ENCODE measurements at regions not wholly inside any gene's neighbourhood (a gene's known extent, or its start where the extent isn't known, plus 50 kb on each side); places are given as distances from the start of the nearest gene placed in this dataset.

DNA sequence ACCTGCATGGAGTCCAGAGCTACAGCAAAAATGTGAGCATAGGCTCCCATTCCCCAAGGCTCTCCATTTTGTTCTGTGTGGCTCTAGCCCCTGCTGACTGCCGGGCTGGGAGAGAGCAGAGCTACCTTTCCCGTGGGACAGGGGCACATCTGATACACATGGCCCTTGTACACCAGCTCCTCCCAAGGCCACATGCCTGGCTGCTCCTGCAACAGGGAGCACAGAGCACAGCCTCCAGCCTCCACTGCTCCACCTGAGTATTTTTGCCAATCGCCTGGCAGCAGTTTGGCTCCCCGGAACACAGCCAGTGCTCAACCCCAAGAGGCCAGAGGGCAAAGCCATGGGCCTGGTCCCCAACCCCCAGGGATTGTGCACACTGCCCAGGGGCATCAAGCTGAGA is 146.5 kb downstream of the CHD1L start:
- POLR2A ChIA-PET, result no interaction called here
- H3K4me3 ChIP-seq, result no peak overlapping the region
- 8% methylated on average over 3 of the region's 4 CpGs for WGBS (ENCODE audit: missing lambda C conversion rate)
- DNase-seq (ENCODE audit: low read depth in 1 of 2, low spot score in 1 of 2) (no peak), ATAC-seq (no peak; a peak in 1 of 6 replicates), FAIRE-seq (no peak)
- TF ChIP-seq, protein P1, sequence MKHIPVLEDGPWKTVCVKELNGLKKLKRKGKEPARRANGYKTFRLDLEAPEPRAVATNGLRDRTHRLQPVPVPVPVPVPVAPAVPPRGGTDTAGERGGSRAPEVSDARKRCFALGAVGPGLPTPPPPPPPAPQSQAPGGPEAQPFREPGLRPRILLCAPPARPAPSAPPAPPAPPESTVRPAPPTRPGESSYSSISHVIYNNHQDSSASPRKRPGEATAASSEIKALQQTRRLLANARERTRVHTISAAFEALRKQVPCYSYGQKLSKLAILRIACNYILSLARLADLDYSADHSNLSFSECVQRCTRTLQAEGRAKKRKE (CRISPR knock-in tag; IDR thresholded peaks at IDR 0.05; ENCODE audit: low read depth), result no peak
- TF ChIP-seq, protein P2, sequence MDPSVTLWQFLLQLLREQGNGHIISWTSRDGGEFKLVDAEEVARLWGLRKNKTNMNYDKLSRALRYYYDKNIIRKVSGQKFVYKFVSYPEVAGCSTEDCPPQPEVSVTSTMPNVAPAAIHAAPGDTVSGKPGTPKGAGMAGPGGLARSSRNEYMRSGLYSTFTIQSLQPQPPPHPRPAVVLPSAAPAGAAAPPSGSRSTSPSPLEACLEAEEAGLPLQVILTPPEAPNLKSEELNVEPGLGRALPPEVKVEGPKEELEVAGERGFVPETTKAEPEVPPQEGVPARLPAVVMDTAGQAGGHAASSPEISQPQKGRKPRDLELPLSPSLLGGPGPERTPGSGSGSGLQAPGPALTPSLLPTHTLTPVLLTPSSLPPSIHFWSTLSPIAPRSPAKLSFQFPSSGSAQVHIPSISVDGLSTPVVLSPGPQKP (IDR thresholded peaks at IDR 0.05; ENCODE audit: low read depth, low read length), result no peak
- H3K9me3 ChIP-seq, result no peaks in the 10 kb centered on the region; the same call in 2 of the 3 replicates
- no peaks in the 10 kb centered on the region for H3K4me1 ChIP-seq
- no peak overlapping the region for H3K4me2 ChIP-seq
- CTCF ChIA-PET, result interaction anchor here (0.8 to 2.8 kb wide), 5 partner anchors 11 to 147 kb away, joined by 3 to 20 read pairs (median 4); partner anchors contain the start of gene CHD1L
- no peak overlapping the region for H3K27ac ChIP-seq

DNA sequence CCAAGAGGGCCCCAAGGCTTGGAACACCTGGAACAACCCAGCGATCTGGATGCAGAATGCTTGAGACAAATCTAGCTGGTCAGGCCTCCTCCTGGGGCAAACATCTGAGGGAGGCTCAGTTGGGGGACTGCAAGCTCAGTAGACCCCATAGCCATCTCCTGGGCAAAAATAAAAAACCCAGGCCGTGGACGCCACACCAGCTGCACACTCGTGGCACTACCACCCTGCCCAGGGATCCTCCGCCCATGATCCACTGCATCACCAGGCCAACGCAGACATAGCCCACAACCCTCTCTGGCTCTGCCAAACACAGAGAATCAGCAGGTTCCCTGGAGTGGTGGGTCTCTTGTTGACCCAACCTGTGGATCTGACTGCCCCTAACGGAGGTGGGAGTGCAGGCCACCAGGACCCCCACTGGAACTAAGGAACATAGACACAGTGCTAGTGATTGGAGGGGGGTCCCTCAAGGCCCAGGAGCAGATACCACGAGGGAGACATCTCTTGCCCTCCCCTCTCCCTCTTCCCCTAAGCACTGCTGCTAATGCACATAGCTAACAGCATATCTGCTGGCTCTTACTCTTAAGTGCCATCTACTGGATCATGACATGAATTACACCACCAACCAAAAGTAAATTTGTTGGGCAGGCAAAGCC is 147.2 kb downstream of the CHD1L start:
- peak; percentile 28 to 45 for DNase-seq (ENCODE audit: low read depth in 1 of 2, low spot score in 1 of 2)
- 39% methylated on average over 5 of the region's 8 CpGs for WGBS (ENCODE audit: missing lambda C conversion rate)
- H3K4me1 ChIP-seq, result no peaks in the 10 kb centered on the region
- ATAC-seq, result peak; percentile 78 to 85
- no peak overlapping the region for H3K27ac ChIP-seq
- H3K4me3 ChIP-seq, result no peak overlapping the region
- CTCF ChIA-PET, result interaction anchor here (0.6 to 2.8 kb wide), 11 partner anchors 11 to 148 kb away, joined by 3 to 20 read pairs (median 3); partner anchors contain the start of gene CHD1L
- TF ChIP-seq RAD21 (conservative IDR thresholded peaks at IDR 0.05 in 1 of 2, IDR thresholded peaks at IDR 0.05 in 1 of 2) (peak; percentile 40 to 61; a peak in 3 of 5 replicates), NPAS2 (CRISPR knock-in tag; IDR thresholded peaks at IDR 0.05; ENCODE audit: borderline replicate concordance) (no peak), RFX5 (IDR thresholded peaks at IDR 0.05) (no peak), EHF (CRISPR knock-in tag; IDR thresholded peaks at IDR 0.05) (no peak), HOXB13 (CRISPR knock-in tag; IDR thresholded peaks at IDR 0.05; ENCODE audit: low read depth) (no peak), CBX2 (IDR thresholded peaks at IDR 0.05; ENCODE audit: borderline replicate concordance, low read depth) (no peak), SMC3 (IDR thresholded peaks at IDR 0.05) (peak; percentile 32; the same call in 1 of the 3 replicates), FOXS1 (CRISPR knock-in tag; IDR thresholded peaks at IDR 0.05) (no peak), KDM1A (IDR thresholded peaks at IDR 0.05; ENCODE audit: low read depth) (no peak), GATA3 (IDR thresholded peaks at IDR 0.05; ENCODE audit: borderline replicate concordance) (no peak)
- TF ChIP-seq, protein P3, sequence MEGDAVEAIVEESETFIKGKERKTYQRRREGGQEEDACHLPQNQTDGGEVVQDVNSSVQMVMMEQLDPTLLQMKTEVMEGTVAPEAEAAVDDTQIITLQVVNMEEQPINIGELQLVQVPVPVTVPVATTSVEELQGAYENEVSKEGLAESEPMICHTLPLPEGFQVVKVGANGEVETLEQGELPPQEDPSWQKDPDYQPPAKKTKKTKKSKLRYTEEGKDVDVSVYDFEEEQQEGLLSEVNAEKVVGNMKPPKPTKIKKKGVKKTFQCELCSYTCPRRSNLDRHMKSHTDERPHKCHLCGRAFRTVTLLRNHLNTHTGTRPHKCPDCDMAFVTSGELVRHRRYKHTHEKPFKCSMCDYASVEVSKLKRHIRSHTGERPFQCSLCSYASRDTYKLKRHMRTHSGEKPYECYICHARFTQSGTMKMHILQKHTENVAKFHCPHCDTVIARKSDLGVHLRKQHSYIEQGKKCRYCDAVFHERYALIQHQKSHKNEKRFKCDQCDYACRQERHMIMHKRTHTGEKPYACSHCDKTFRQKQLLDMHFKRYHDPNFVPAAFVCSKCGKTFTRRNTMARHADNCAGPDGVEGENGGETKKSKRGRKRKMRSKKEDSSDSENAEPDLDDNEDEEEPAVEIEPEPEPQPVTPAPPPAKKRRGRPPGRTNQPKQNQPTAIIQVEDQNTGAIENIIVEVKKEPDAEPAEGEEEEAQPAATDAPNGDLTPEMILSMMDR (IDR thresholded peaks at IDR 0.05), result peak; percentile 53
- no peak overlapping the region for H3K4me2 ChIP-seq
- H3K9me3 ChIP-seq, result no peaks in the 10 kb centered on the region; the same call in 2 of the 3 replicates
- POLR2A ChIA-PET, result interaction anchor here (1.0 to 1.3 kb wide), 2 partner anchors 147 to 305 kb away, joined by 4 read pairs; partner anchors contain the start of gene CHD1L
- FAIRE-seq, result no peak

DNA sequence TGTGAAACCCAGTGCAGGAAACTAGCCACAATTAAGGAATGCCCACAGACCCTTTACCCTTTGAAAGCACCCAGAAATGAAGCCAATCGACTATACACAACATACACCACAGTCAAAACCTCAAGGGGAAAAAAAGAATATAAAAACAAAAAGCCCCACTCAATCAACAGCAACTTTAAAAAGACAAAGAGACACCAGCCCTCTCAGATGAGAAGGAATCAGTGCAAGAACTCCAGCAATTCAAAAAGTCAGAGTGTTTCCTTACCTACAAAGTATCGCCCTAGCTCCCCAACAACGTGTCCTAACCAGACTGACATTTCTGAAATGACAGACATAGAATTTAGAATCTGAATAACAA is 147.7 kb downstream of the CHD1L start:
- no peak for DNase-seq (ENCODE audit: low read depth in 1 of 2, low spot score in 1 of 2)
- CTCF ChIA-PET, result interaction anchor here (0.8 to 2.8 kb wide), 7 partner anchors 11 to 117 kb away, joined by 3 to 20 read pairs (median 3); no protein-coding TSS in a partner anchor
- Histone ChIP-seq H3K4me2 (no peak overlapping the region), H3K4me3 (no peak overlapping the region), H3K27ac (no peak overlapping the region), H3K4me1 (no peaks in the 10 kb centered on the region), H3K9me3 (no peaks in the 10 kb centered on the region; the same call in 2 of the 3 replicates)
- no peak for ATAC-seq
- 0% methylated on average over 3 of the region's 3 CpGs for WGBS (ENCODE audit: missing lambda C conversion rate)
- no peak for FAIRE-seq
- POLR2A ChIA-PET, result interaction anchor here (1.0 to 1.3 kb wide), 2 partner anchors 148 to 306 kb away, joined by 4 read pairs; partner anchors contain the start of gene CHD1L
- TF ChIP-seq, protein P4, sequence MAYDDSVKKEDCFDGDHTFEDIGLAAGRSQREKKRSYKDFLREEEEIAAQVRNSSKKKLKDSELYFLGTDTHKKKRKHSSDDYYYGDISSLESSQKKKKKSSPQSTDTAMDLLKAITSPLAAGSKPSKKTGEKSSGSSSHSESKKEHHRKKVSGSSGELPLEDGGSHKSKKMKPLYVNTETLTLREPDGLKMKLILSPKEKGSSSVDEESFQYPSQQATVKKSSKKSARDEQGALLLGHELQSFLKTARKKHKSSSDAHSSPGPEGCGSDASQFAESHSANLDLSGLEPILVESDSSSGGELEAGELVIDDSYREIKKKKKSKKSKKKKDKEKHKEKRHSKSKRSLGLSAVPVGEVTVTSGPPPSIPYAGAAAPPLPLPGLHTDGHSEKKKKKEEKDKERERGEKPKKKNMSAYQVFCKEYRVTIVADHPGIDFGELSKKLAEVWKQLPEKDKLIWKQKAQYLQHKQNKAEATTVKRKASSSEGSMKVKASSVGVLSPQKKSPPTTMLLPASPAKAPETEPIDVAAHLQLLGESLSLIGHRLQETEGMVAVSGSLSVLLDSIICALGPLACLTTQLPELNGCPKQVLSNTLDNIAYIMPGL (CRISPR knock-in tag; IDR thresholded peaks at IDR 0.05; ENCODE audit: borderline replicate concordance), result no peak
- no peak for TF ChIP-seq NR3C1 (IDR thresholded peaks at IDR 0.05)
- no peak for TF ChIP-seq SMC3 (IDR thresholded peaks at IDR 0.05)
- no peak for TF ChIP-seq FOSB (CRISPR knock-in tag; IDR thresholded peaks at IDR 0.05)
- TF ChIP-seq ESRRA (IDR thresholded peaks at IDR 0.05; ENCODE audit: borderline replicate concordance, low read length), result no peak
- TF ChIP-seq CHD4 (IDR thresholded peaks at IDR 0.05; ENCODE audit: borderline replicate concordance), result no peak
- no peak for TF ChIP-seq MYC (IDR thresholded peaks at IDR 0.05; ENCODE audit: borderline replicate concordance, low read length)
- TF ChIP-seq KDM1A (IDR thresholded peaks at IDR 0.05; ENCODE audit: low read depth), result no peak
- TF ChIP-seq EHF (CRISPR knock-in tag; IDR thresholded peaks at IDR 0.05), result no peak
- no peak for TF ChIP-seq MAFK (IDR thresholded peaks at IDR 0.05; ENCODE audit: partially characterized antibody)
- TF ChIP-seq POLR2AphosphoS2 (conservative IDR thresholded peaks at IDR 0.05; ENCODE audit: low read length), result no peak
- TF ChIP-seq, protein P5, sequence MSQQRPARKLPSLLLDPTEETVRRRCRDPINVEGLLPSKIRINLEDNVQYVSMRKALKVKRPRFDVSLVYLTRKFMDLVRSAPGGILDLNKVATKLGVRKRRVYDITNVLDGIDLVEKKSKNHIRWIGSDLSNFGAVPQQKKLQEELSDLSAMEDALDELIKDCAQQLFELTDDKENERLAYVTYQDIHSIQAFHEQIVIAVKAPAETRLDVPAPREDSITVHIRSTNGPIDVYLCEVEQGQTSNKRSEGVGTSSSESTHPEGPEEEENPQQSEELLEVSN (IDR thresholded peaks at IDR 0.05; ENCODE audit: borderline replicate concordance, low read depth), result no peak
- TF ChIP-seq RAD21 (conservative IDR thresholded peaks at IDR 0.05 in 1 of 2, IDR thresholded peaks at IDR 0.05 in 1 of 2), result no peak
- TF ChIP-seq ZFP36 (IDR thresholded peaks at IDR 0.05; ENCODE audit: borderline replicate concordance, partially characterized antibody), result no peak
- TF ChIP-seq TFCP2L1 (CRISPR knock-in tag; IDR thresholded peaks at IDR 0.05), result no peak
